Fibroblast of skin of back (primary cell): ENCODE measurements at regions not wholly inside any gene's neighbourhood (a gene's known extent, or its start where the extent isn't known, plus 50 kb on each side); places are given as distances from the start of the nearest gene placed in this dataset.

ENCODE experiments used
- DNase-seq: peaks from one replicate; pipeline ENCODE4 v3.0.0-alpha.2; 2013

DNA sequence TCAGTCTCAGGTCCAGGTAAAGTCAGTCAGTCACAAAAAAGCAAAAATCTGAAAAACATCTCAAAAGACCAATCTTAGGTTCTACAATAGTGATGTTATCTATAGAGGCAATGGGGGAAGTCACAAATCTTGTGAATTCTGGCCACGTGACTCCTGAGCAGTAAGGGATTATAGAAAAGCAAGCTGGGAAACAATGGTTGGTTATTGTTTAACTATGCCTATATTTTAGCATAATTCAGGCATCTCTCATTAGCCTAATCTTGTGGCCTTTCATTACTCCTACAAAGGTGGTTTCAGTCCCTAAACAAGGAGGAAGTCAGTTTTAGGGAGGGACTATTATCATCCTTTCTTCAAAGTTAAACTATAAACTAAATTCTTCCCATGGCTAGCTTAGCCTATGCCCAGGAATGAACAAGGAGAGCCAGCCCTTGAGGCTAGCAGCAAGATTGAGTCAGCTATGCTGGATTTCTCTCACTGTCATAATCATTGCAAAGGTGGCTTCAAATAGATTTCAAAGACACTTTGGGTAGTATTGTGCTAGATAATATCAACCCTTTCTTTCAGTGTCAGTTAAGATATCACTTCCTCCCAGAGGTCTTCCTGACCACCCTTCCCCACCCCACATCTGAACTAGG lies 56.4 kb upstream of the ITGA6 start:
- no peak for DNase-seq

DNA sequence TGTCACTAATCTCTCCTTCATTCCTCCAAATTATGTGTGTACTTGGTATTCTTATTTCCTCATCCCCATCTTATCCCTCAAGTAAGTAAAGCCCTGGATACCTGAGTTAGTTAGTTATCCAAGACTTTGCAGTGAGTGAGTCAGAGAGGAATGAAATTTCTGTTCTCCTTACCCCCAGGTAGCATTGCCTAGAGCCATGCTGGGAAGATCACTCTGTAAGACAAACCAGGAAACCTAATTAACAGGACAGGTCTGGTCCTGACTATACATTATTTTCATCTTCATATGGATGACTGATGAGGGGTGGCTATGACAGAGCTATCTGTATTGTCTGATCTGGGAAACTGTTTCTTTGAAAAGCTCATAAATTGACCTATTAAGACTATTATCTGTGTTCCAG lies 55.0 kb upstream of the ITGA6 start:
- DNase-seq: no peak

GRCh38 chr2:172373076-172373475 lies 54.3 kb upstream of the ITGA6 start:
- DNase-seq: no peak

GRCh38 chr2:172373766-172374165 lies 53.6 kb upstream of the ITGA6 start:
- DNase-seq: peak; percentile 59

GRCh38 chr2:172374318-172375240 lies 52.8 kb upstream of the ITGA6 start:
- DNase-seq: no peak

- DNase-seq: no peak
Observed at GRCh38 chr2:172375251-172375650, 52.1 kb upstream of the ITGA6 start.

DNA sequence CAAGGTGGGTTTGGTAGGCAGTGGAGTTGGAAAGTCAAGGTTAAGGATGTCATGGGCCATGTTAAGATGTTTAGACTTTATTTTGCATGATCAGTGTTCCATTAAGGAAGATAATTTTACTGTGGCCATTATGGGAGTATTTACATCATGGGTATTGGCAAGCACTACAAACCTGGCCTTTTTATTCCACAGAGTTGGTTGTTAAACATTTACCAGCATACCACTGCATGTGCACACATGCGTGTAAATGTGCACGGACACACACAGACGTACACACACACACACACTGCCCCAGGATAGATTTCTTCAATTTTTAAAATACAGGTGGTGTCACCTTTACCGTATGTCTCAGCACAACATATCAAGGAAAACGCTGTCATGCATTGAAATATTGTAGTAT lies 51.4 kb upstream of the ITGA6 start:
- DNase-seq: no peak

GRCh38 chr2:172376505-172377125 lies 50.8 kb upstream of the ITGA6 start:
- DNase-seq: no peak

DNA sequence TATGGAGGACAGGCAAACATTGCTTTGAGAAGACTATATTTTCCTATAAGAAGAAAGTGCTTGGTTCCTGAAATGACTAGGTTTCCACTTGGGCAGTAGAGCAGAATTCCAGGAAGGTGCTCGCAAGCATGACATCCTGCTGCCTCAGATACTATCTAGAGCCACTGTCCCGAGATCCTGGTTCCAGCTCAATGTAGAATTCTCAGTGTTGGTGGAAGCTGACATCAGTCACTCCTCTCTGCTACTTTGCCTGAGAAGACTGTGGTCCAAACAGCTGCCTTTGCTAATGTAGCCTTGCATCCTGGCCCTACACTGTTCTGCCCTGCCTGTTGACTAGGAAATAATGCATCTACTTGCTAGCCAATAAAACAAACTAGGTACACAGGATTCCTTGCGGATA lies 50.0 kb upstream of the ITGA6 start:
- DNase-seq: no peak
